Peyer's patch (tissue), 4 donors: ENCODE measurements at regions not wholly inside any gene's neighbourhood (a gene's known extent, or its start where the extent isn't known, plus 50 kb on each side); places are given as distances from the start of the nearest gene placed in this dataset.

Experiments used
- POLR2A ChIP-seq, 2 donors: fragments of 450-650 bp; IDR thresholded peaks; one replicate each; pipeline ENCODE4 v1.5.1; 2017; ENCODE audit warnings: antibody characterized with exemption in 2 of 2, mild to moderate bottlenecking in 2 of 2, moderate library complexity in 2 of 2
- TF ChIP-seq, protein P1 (sequence below), 6 experiments: fragments of 450-650 bp in 4 of 6; fragments of 200-600 bp in 2 of 6; sonication (generic) in 1 of 6; IDR thresholded peaks; one replicate each; pipeline ENCODE4 v1.5.1; 2017 to 2019; ENCODE audit warnings: antibody characterized with exemption in 6 of 6, mild to moderate bottlenecking in 3 of 6, moderate library complexity in 1 of 6

DNA sequence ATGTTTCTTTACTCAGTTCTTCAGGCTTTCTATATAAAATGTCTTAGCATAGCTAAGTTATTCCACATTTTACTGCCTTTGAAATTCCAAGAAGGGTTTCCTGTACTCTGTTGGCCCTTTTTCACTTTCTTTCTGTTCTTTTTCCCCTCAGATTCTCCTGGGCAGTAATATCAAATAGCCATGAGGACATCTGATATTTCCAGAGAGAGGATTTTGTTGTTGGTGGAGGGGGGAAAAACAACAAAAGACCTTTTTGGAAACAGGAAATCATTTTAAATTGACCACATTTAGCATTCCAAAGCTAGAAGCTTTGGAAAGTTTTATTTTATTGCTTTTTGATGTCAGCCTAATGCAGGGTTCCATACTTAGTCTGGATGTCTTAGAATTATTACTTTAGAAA lies 445.4 kb downstream of the GJA1 start:
- TF ChIP-seq, protein P1, sequence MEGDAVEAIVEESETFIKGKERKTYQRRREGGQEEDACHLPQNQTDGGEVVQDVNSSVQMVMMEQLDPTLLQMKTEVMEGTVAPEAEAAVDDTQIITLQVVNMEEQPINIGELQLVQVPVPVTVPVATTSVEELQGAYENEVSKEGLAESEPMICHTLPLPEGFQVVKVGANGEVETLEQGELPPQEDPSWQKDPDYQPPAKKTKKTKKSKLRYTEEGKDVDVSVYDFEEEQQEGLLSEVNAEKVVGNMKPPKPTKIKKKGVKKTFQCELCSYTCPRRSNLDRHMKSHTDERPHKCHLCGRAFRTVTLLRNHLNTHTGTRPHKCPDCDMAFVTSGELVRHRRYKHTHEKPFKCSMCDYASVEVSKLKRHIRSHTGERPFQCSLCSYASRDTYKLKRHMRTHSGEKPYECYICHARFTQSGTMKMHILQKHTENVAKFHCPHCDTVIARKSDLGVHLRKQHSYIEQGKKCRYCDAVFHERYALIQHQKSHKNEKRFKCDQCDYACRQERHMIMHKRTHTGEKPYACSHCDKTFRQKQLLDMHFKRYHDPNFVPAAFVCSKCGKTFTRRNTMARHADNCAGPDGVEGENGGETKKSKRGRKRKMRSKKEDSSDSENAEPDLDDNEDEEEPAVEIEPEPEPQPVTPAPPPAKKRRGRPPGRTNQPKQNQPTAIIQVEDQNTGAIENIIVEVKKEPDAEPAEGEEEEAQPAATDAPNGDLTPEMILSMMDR (IDR thresholded peaks at IDR 0.05) = no peak
- no peak for TF ChIP-seq POLR2A (IDR thresholded peaks at IDR 0.05)
